ENCODE measurements at regions not wholly inside any gene's neighbourhood (a gene's known extent, or its start where the extent isn't known, plus 50 kb on each side); places are given as distances from the start of the nearest gene placed in this dataset.
"Not testable (repeated sequence)": the region's sequence is repeated elsewhere in the genome, so short reads cannot be mapped to it uniquely, and the experiment has no call there.

DNA sequence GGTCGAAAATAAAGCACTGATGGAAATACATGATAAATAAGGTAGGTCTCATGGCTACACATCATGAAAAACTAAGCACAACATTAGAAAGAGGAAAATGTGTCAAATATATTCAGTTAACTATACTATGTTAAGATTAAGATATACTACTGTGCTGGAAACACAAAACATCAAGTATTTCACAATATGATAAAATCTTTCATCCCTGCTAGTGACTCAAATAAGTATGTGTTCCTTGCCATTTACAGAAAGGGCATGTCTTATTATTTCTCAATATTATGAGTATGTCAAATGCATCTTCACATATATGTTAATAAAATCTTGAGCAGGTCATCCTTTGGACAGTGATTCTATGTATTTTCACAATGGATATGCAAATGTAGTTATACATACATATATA lies 1260.1 kb upstream of the ADGRL2 start:
- DNase-seq = no peak

DNA sequence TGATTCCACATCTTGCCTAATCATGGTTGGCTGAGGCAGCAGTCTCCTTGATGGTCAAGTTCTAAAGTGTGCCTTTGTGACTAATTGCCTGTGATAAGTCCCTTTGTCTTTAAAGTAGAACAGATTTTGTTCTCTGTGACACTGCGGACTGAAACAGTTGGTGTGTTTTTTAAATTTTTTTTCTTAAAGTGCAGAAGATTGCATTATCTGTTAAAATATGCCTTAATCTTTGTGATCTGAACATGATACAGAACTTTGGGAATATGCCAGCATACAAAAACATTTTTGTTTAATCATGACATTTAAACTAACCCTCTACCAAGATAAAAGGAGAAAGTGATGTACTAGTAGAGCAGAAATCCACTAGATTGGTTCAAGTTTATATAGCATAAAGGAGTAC lies 1260.6 kb upstream of the ADGRL2 start:
- no peak for DNase-seq

- DNase-seq = not testable (repeated sequence)
Measured at GRCh38 chr1:80539298-80539697, 1261.4 kb upstream of the ADGRL2 start.

GRCh38 chr1:80536461-80536860 lies 1264.3 kb upstream of the ADGRL2 start:
- DNase-seq = no peak

DNA sequence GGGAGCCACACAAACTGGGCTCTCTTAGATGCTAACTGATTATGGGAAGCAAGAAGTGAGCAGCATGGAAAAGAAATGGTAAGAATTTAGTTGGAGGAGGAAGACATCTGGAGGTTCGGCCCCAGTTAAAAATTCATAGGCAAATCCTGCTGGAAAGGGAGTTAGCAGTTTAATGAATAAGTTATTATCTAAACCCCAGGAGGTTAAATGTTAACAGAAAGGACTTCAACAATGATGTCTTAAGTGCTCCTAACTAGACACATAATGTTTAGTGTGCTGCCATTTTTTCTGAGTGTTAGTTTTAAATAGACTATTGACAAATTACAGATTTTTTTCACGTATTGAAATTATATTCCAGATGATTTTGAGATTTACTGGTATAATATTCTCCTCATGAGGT lies 1265.3 kb upstream of the ADGRL2 start:
- DNase-seq = no peak

- DNase-seq = no peak
Measured at GRCh38 chr1:80534606-80535360, 1266.0 kb upstream of the ADGRL2 start.

DNA sequence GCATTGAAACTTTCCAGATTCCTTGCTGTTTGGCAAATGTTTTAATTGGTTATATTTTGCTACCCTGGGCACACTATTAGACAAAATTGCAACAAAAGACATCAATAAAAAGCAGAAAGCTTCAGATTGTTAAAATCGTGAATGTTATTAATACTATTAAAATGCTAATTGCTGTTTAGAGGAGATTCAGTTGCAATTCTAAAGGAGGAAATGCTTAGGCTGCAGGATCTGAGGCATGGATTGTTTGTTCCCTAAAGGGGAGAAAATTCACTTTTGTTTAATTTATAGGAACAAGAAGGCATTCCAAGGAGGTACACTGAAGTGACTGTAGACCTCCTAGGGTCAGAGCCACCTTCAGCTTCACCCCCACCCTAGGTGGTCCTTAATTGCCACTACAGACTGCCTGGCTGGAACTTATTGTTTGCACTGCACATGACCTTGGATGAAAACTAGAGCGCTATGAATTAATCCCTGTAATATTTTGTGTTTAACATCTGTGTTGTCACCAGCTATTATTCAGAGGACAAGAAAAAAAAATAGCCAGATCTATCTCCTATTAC lies 1266.9 kb upstream of the ADGRL2 start:
- no peak for DNase-seq

- DNase-seq = no peak
Measured at GRCh38 chr1:80533093-80533492, 1267.6 kb upstream of the ADGRL2 start.

DNA sequence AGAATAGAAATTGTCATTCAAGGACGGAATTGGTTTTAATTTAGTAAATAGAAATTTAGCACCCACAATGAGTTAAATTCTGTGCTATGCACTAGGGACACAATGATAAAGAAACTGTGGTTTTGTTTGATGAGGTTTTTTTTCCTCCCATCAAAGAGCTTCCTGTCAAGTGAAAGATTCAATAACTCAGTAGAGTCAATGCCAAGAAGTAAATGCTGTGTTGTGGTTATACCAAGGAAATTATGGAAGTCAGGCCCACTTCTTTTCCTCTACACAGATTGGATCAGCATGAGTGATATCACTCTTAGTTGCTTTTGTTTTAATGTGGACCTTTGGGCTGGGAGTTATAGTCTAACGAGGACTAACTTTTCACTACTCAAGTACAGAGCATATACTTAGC lies 1269.6 kb upstream of the ADGRL2 start:
- no peak for DNase-seq

GRCh38 chr1:80529546-80529945 lies 1271.2 kb upstream of the ADGRL2 start:
- DNase-seq = no peak

GRCh38 chr1:80523861-80524260 lies 1276.9 kb upstream of the ADGRL2 start:
- no peak for DNase-seq

DNA sequence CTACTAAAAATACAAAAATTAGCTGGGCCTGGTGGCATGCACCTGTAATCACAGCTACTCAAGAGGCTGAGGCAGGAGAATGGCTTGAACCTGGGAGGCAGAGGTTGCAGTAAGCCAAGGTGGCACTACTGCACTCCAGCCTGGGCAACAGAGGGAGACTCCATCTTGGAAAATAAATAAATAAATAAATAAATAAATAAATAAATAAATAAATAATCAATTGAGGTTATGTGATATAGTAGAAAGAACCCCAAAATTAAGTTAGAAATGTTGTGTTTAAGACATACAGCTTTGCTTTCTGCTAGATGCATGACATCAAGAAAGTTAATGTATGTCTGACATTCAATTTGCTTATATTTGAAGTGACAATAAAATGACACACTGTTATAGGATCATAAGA lies 1277.7 kb upstream of the ADGRL2 start:
- not testable (repeated sequence) for DNase-seq

DNA sequence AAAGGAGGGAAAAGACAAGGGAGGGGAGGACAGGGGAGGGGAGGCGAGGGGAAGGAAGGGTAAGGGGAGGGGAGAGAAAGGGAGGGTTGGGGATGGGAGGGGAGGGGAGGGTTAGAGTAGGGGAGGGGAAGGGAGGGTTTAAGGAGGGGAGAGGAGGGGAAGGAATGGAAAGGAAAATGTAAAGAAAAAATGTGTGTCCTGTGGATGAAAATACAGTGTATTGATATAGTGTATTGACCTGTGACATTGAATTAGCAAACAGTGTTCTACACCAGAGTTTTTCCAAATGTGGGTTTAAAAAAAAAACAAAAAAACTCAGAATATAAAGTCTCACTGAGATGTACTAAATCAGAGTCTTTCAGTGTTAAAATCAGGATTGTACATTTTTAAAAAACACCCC lies 1279.8 kb upstream of the ADGRL2 start:
- no peak for DNase-seq

- DNase-seq = no peak
Measured at GRCh38 chr1:80517062-80517461, 1283.7 kb upstream of the ADGRL2 start.

DNA sequence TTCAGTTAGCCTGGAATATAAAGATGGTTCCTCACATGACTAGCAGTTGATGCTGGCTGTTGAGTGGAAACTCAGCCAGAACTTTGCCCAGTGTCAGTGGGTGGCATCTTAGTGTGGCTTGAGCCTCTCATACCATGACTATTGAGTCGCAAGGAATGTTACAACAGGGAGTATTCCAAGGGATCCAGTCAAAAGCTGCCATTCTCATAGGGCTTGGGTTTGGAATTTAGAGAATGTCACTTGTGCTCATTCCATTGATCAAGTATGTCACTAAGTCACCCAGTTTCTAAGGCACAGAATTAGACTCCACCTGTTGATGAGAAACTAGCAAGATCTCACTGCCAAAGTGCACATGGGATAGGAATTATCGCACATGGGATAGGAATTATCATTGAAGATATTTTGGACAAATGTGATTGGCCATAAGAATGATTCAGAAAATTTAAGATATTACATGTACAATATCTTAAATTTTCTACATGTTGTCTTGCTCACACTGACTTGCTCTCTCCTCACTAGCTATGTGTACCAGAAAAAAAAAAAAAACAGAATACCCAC lies 1290.7 kb upstream of the ADGRL2 start:
- no peak for DNase-seq

GRCh38 chr1:80506216-80506615 lies 1294.5 kb upstream of the ADGRL2 start:
- no peak for DNase-seq

- no peak for DNase-seq
Measured at GRCh38 chr1:80498673-80499072, 1302.1 kb upstream of the ADGRL2 start.

GRCh38 chr1:80495806-80496205 lies 1304.9 kb upstream of the ADGRL2 start:
- no peak for DNase-seq

- no peak for DNase-seq
Measured at GRCh38 chr1:80472145-80472544, 1328.6 kb upstream of the ADGRL2 start.

DNA sequence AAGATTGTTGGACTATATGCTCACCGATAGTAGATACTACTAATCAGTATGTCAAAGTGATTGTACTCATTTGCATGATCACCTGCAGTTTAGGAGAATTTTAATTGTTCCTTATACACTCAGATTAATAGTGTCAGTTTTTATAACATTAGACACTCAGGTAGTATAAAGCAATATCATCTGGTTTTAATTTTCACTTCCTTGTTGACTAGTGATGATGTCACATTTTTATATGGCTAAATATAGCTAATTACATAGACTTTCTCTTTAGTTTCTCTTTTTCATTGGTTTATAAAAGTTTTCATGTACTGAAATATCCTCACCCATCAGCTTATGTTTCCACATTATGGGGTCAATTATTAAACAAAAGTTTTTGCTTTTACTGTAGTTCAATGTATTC lies 1332.4 kb upstream of the ADGRL2 start:
- no peak for DNase-seq

- no peak for DNase-seq
Measured at GRCh38 chr1:80462006-80462405, 1338.7 kb upstream of the ADGRL2 start.

DNA sequence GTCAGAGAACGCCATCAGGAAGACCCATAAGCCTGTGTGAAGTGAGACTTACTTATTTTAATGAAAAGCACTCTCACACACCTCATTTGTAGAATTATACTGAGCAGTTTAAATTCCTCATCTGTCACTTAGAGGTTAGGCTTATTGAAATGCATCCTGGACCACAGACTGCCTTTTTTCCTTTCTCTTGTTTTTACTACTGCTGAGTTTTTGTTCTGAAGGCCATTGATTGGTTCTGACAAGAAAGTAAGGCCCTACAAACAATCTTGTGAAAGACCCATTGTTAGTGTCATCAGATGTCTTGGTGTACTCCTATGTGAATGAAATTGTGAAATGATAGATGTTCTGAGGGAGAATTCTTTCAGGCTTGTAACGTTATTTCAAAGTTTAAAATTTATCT lies 1343.3 kb upstream of the ADGRL2 start:
- DNase-seq = no peak

- no peak for DNase-seq
Measured at GRCh38 chr1:80453775-80454174, 1347.0 kb upstream of the ADGRL2 start.

GRCh38 chr1:80450711-80451110 lies 1350.0 kb upstream of the ADGRL2 start:
- DNase-seq = no peak

DNA sequence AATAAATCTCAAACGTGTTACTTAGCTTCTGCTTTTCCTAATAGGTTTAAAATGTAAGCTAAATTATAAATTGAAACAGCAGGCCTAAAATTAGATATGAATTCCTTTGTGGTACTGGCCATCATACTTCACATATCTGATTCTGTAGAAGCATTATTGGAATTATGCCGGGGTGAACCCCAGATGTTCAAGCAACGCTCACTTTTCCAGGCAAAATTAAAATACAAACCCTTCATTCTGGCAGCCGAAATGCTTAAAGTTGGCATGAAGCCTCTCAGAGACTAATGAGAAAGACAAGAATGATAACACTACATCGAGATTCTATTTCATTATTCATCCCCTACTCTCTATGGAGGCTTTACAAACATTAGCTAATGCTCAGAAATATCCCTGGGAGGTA lies 1352.7 kb upstream of the ADGRL2 start:
- DNase-seq = no peak

Data from activated T-cell treated with anti-CD3 and anti-CD28 coated beads, Interleukin-2, amount 50 U/mL, for 48 hours (primary cell).